Gastrocnemius medialis (tissue), 4 donors: ENCODE measurements at regions not wholly inside any gene's neighbourhood (a gene's known extent, or its start where the extent isn't known, plus 50 kb on each side); places are given as distances from the start of the nearest gene placed in this dataset.
"Not testable (repeated sequence)": the region's sequence is repeated elsewhere in the genome, so short reads cannot be mapped to it uniquely, and the experiment has no call there.

Experiments
- POLR2A ChIP-seq, 2 donors: fragments of 450-650 bp; IDR thresholded peaks; one replicate each; pipeline ENCODE4 v1.6.1; 2017; ENCODE audit warnings: antibody characterized with exemption in 2 of 2, mild to moderate bottlenecking in 2 of 2, moderate library complexity in 2 of 2
- TF ChIP-seq, protein P1 (sequence below), 5 experiments: fragments of 450-650 bp in 3 of 5; fragments of 200-600 bp in 2 of 5; sonication (generic) in 2 of 5; IDR thresholded peaks in 4 of 5; conservative IDR thresholded peaks in 1 of 5; 1 replicate in 4 of 5; 2 replicates in 1 of 5; pipeline ENCODE4 v1.5.1; 2016 to 2019; ENCODE audit warnings: antibody characterized with exemption in 5 of 5, mild to moderate bottlenecking in 3 of 5, moderate library complexity in 3 of 5

DNA sequence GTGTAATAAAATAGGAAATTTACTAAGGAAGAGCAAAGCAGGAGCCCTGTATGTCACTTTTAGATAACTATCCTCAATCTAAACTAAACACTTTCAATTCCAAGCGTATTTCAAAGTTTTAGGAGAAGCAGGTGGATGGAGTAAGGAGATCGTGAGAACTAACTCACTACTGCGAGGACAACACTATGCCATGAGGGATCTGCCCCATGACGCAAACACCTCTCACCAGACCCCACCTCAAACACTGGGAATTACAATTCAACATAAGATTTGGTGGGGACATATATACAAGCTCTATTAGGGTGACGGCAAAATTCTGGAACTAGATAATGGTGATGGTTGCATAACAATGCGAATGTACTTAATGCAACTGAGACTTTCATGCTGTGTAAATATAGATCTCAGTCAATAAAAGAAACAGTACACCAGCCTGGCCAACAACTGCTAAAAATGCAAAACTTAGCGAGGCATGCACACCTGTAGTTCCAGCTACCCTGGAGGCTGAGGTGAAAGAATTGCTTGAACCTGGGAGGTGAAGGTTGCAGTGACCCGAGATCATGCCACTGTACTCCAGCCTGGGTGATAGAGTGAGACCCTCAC, 99.0 kb downstream of the SYT15 start:
- TF ChIP-seq, protein P1, sequence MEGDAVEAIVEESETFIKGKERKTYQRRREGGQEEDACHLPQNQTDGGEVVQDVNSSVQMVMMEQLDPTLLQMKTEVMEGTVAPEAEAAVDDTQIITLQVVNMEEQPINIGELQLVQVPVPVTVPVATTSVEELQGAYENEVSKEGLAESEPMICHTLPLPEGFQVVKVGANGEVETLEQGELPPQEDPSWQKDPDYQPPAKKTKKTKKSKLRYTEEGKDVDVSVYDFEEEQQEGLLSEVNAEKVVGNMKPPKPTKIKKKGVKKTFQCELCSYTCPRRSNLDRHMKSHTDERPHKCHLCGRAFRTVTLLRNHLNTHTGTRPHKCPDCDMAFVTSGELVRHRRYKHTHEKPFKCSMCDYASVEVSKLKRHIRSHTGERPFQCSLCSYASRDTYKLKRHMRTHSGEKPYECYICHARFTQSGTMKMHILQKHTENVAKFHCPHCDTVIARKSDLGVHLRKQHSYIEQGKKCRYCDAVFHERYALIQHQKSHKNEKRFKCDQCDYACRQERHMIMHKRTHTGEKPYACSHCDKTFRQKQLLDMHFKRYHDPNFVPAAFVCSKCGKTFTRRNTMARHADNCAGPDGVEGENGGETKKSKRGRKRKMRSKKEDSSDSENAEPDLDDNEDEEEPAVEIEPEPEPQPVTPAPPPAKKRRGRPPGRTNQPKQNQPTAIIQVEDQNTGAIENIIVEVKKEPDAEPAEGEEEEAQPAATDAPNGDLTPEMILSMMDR (IDR thresholded peaks at IDR 0.05 in 4 of 5, conservative IDR thresholded peaks at IDR 0.05 in 1 of 5), result not testable (repeated sequence)
- not testable (repeated sequence) for TF ChIP-seq POLR2A (IDR thresholded peaks at IDR 0.05)
